ENCODE measurements at regions not wholly inside any gene's neighbourhood (a gene's known extent, or its start where the extent isn't known, plus 50 kb on each side); places are given as distances from the start of the nearest gene placed in this dataset.

GRCh38 chr11:45061641-45062040 is 84.8 kb upstream of the PRDM11 start:
- TF ChIP-seq CTCF (IDR thresholded peaks at IDR 0.05) (no peak), POLR2AphosphoS5 (IDR thresholded peaks at IDR 0.05) (no peak), EP300 (IDR thresholded peaks at IDR 0.05; ENCODE audit: low read depth) (no peak), POLR2A (IDR thresholded peaks at IDR 0.05) (no peak)
